ENCODE measurements at regions not wholly inside any gene's neighbourhood (a gene's known extent, or its start where the extent isn't known, plus 50 kb on each side); places are given as distances from the start of the nearest gene placed in this dataset.

- Histone ChIP-seq H3K9me3 (ENCODE audit: low read length) (peaks cover 9% of the 10 kb centered on the region), H3F3A (ENCODE audit: insufficient read depth, low read length, poor library complexity, severe bottlenecking) (no peaks in the 10 kb centered on the region), H3K9ac (ENCODE audit: low read length) (no peak overlapping the region), H3K36me3 (ENCODE audit: insufficient read depth, low read length) (no peaks in the 10 kb centered on the region), H3K4me2 (ENCODE audit: low read length) (no peak overlapping the region), H3K27ac (ENCODE audit: low read length) (no peak overlapping the region), H3K27me3 (ENCODE audit: insufficient read depth, low read depth, low read length) (no peaks in the 10 kb centered on the region), H2AFZ (ENCODE audit: low read depth, low read length) (no peak overlapping the region), H4K20me1 (ENCODE audit: insufficient read depth) (no peaks in the 10 kb centered on the region), H3K9me2 (ENCODE audit: insufficient read depth, low read length) (no peaks in the 10 kb centered on the region), H3K4me3 (ENCODE audit: low read length) (no peak overlapping the region), H3K79me2 (replicated peaks; ENCODE audit: insufficient read depth, low read length) (no peaks in the 10 kb centered on the region)
- TF ChIP-seq EP300 (conservative IDR thresholded peaks at IDR 0.05; ENCODE audit: poor library complexity, severe bottlenecking) (no peak), CTCF (IDR thresholded peaks at IDR 0.05; ENCODE audit: poor library complexity, severe bottlenecking) (no peak), TAF1 (IDR thresholded peaks at IDR 0.05; ENCODE audit: low read depth) (no peak), MXI1 (conservative IDR thresholded peaks at IDR 0.05; ENCODE audit: poor library complexity, severe bottlenecking) (no peak), SMC3 (conservative IDR thresholded peaks at IDR 0.05; ENCODE audit: poor library complexity) (no peak), RAD21 (conservative IDR thresholded peaks at IDR 0.05) (no peak), POLR2AphosphoS5 (IDR thresholded peaks at IDR 0.05) (no peak), REST (IDR thresholded peaks at IDR 0.05; ENCODE audit: borderline replicate concordance) (no peak), EZH2 (IDR thresholded peaks at IDR 0.05; ENCODE audit: borderline replicate concordance, insufficient read depth, low read length, poor library complexity, severe bottlenecking) (no peak)
Measured at GRCh38 chr9:118252027-118252426, 547.8 kb downstream of the TLR4 start.

GRCh38 chr9:118262191-118262590 is 558.0 kb downstream of the TLR4 start:
- Histone ChIP-seq H4K20me1 (ENCODE audit: insufficient read depth) (no peaks in the 10 kb centered on the region), H3K4me2 (ENCODE audit: low read length) (no peak overlapping the region), H2AFZ (ENCODE audit: low read depth, low read length) (no peak overlapping the region)

More at GRCh38 chr9:118262191-118262590, 558.0 kb downstream of the TLR4 start:
- no peak overlapping the region for H3K9ac ChIP-seq (ENCODE audit: low read length)
- no peak for TF ChIP-seq EZH2 (IDR thresholded peaks at IDR 0.05; ENCODE audit: borderline replicate concordance, insufficient read depth, low read length, poor library complexity, severe bottlenecking)
- TF ChIP-seq POLR2AphosphoS5 (IDR thresholded peaks at IDR 0.05): no peak
- no peak for TF ChIP-seq TAF1 (IDR thresholded peaks at IDR 0.05; ENCODE audit: low read depth)
- no peak for TF ChIP-seq SMC3 (conservative IDR thresholded peaks at IDR 0.05; ENCODE audit: poor library complexity)
- H3K27ac ChIP-seq (ENCODE audit: low read length): no peak overlapping the region
- no peaks in the 10 kb centered on the region for H3K27me3 ChIP-seq (ENCODE audit: insufficient read depth, low read depth, low read length)
- H3K9me2 ChIP-seq (ENCODE audit: insufficient read depth, low read length): no peaks in the 10 kb centered on the region
- H3K9me3 ChIP-seq (ENCODE audit: low read length): peaks cover 3% of the 10 kb centered on the region
- H3K4me3 ChIP-seq (ENCODE audit: low read length): no peak overlapping the region
- H3F3A ChIP-seq (ENCODE audit: insufficient read depth, low read length, poor library complexity, severe bottlenecking): no peaks in the 10 kb centered on the region
- no peaks in the 10 kb centered on the region for H3K36me3 ChIP-seq (ENCODE audit: insufficient read depth, low read length)
- no peaks in the 10 kb centered on the region for H3K79me2 ChIP-seq (replicated peaks; ENCODE audit: insufficient read depth, low read length)

Data from neural cell (in vitro differentiated cells).